NCI-H524 (cell line): ENCODE measurements at regions not wholly inside any gene's neighbourhood (a gene's known extent, or its start where the extent isn't known, plus 50 kb on each side); places are given as distances from the start of the nearest gene placed in this dataset.
A peak's percentile ranks its signal among the peaks of the same experiment; 100 is the strongest.

Experiments
- DNase-seq, 2 experiments: peaks; one replicate each; lab custom pipeline; 2025; lab: John Stamatoyannopoulos, UW

DNA sequence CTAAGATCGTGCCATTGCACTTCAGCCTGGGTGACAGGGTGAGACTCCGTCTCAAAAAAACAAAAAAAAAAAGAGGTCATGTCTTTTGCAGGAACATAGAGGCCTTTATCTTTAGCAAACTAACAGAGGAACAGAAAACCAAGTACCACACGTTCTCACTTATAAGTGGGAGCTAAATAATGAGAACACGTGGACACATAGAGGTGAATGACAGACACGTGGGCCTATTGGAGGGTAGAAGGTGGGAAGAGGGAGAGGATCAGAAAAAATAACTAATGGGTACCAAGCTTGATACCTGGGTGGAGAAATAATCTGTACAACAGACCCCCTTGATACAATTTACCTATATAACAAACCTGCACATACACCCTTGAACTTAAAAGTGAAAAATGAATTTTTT lies 401.4 kb upstream of the NAALADL2 start:
- DNase-seq = no peak

DNA sequence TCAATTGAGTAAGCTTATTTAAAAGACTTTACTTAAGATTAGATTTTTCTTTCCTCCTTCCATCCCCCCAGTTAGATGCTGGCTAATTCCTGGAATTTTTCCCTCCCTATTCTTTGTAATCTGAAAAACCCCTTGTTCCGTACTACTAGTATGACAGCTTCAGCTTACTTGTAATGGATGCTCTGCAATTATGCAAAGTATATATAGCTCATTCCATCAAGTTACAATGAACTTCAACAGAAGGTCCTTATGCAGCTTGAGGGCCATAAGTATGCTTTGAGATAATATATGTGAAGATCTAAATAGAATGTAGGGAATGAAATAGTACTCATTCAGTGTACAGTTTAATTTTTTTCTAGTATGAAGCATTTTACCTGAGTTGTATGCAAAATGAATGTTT lies 398.3 kb upstream of the NAALADL2 start:
- DNase-seq = peak in 1 of 2 experiments; percentile 32

DNA sequence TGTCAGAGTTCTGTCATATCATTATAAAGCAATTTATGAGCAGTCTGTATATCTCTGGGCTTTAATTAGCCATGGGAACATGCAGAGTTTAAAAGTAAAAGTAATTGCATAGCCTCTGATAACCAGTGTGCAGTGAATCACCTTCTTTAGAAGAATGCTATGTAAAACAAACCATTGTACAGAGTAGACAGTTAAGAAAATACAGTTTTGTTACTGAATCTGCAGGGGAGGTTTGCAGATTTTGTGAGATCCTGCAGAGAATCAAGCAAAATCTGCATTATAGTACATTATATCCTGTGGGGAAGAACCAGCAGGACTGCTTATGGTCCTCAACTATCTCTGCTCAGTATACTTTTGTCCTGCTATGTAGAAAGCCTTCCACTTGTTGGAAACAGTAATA lies 396.2 kb upstream of the NAALADL2 start:
- no peak for DNase-seq

DNA sequence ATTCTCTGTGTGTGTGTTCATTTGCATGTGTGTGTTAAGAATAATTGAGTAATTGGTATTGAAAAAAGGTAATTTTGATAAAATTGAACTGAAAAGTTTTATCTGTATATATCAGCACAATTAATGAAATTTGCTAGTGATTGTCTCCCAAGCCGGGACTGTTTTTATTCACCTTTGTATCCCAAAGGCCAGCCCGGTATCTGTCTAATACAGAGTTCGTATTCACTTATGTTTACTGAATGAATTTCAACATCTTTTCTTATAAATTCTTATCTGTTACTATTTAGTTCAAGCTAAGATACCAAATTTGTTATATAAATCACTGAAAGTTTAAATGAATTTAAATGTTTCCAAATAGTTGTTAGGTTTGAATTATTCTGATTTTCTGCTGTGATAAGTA lies 394.0 kb upstream of the NAALADL2 start:
- DNase-seq = no peak

DNA sequence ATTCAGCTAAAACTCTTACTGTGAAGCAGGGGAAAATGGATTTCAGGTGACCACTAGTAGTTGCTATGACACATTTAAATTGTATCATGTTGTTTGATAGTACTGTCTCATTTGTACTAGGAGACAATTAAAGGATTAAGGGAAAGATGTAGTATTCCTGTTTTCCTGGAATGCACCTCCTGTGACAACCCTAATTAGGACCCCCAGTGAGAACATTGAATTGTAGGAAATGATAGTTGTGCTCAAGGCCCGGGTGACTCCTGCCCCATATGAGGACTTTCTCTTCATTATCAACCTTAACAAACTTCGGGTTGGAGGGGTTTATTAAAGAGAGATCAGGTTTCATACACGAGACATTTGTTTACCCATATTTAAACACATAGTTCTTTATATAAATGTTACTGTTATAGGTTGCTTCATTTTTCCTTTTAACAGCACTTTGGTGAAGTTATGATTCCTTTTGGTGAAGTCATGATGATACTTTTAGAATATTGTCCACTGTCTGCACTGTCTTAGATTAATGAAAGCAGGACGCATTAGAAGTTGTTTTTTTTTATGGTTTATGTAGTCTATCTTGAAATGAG lies 392.6 kb upstream of the NAALADL2 start:
- no peak for DNase-seq

DNA sequence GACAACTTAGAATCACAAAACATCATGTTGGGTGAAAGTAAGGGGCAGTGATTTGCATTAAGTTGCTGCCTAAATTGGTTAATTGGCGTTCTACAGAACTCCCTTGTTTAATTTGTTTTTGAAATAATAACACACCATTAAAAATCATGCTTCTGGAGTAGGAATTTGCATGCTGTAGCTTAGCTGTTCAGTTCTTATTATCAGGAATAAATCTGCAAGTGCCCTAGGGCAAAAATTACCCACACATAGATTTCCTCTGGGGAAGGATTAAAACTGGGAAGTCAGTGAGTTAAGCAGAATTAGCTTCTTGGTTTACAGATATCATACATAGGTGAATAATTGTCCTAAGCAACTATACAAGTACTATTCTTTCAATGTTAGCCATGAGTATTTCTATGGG lies 381.6 kb upstream of the NAALADL2 start:
- no peak for DNase-seq

DNA sequence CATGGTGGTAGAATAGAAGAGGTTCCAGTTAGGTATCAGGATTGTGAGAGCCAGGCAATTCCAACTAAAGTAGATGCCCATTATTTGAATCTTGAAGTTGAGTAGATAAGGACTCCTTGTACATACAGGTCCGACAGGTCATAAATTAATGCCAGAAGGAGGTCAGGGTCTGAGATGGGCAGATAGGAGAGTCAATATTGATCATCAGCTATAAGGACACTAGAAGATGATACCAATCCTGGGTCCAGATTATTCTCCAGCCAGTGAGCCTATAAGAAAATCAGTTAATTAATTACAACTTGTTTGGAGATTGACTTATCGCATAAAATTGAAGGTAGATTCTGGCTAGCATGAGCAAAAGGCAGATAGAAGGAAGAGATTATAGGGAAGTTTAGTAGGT lies 378.4 kb upstream of the NAALADL2 start:
- DNase-seq = no peak

DNA sequence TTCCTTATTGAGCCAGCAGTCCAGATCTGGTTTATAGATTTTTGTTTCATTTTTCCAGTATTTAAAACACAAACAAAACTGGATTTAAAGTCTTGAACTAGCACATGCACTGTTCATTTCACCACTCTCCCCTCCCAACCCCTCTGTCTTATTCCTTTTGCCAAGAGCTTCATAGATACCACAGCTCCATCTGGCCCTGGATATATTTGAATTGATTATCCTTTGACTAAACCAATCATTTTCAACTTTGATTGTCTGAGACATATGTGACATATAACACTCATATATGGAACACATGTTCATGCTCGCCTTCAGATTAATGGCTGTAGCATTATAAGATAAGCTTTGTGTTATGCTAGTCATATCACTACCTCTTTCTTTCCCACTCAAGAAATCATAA lies 376.6 kb upstream of the NAALADL2 start:
- DNase-seq = peak; percentile 77 to 91

DNA sequence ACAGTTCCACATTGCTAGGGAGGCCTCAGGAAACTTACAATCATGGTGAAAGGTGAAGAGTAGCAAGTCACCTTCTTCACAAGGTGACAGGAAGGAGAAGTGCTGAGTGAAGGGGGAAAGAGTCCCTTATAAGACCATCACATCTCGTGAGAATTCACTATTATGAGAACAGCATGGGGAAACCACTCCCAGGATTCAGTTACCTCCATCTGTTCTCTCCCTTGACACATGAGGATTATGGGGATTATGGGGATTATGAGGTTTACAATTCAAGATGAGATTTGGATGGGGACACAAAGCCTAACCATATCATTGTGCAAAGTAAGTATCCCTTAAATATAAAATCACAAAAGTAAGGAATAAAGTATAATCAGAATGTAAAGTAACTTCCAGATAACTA lies 375.9 kb upstream of the NAALADL2 start:
- peak; percentile 96 for DNase-seq

DNA sequence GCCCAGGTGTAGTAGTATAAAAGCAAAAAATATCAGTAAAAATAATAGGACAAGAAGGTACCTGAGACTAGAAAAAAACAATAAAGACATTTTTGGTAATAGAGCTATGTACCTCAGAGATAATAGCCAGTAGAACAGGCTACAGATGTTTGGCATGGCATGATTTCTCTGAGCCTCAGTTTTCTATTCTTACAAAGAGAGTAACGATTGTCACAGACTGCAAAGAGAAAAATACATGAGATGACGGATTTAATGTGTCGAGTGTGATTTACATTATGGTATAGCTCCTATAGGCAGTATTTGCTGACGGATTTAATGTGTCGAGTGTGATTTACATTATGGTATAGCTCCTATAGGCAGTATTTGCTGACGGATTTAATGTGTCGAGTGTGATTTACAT lies 375.3 kb upstream of the NAALADL2 start:
- DNase-seq = peak in 1 of 2 experiments; percentile 33

DNA sequence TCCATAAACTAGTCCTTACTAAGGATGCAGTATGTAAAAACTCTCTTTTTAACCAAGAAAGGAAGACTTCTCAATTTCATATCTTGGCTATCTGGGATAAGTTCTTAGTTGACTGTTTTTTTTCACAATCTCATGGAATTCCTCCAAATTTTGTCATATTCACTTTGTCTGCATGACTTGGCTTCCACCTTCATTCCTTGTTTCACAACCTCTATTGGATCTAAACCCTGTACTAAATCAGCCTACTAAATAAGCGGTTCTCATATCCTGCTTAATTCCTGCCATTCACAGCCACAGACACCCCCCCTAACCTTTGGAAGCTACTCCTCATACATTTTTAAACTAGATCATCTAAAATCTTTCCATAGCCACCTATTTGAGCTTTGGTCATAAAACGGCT lies 370.6 kb upstream of the NAALADL2 start:
- no peak for DNase-seq

DNA sequence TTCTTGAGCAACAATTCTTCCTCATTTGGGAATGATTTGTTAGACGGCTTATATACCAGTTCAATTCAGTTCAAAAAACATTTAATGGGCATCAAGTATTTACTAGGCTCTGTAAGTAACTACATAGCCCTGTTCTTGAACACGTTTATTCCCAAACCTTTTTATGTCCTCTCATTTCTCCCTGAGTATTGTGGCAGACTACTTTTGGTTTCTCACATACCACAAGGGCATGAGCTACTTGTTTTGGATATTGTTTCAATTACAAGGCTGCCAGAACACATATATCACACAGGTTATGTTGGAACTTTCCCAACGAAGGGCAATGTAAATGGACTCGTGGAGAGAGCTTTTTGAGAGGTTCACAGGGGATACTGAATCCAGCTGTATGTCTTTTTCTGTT lies 363.8 kb upstream of the NAALADL2 start:
- DNase-seq = no peak

DNA sequence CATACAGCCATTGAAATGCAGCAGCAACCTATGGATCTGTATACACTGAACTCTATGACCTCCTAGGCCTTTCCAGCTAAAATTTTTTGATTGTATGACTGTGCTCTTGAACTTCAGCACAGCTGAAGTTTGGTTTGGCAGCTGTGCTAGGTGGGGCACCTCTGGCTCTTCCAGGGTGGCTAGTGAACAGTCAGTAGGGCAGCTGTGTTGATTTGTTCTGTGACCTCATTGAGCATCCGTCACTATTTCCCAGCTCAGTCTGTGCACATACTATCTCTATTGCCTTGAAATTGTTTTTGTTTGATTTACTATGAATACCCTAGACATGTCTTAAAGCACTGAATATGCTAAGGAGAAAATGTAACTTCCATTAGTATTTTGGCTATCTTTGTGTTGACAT lies 363.2 kb upstream of the NAALADL2 start:
- no peak for DNase-seq

DNA sequence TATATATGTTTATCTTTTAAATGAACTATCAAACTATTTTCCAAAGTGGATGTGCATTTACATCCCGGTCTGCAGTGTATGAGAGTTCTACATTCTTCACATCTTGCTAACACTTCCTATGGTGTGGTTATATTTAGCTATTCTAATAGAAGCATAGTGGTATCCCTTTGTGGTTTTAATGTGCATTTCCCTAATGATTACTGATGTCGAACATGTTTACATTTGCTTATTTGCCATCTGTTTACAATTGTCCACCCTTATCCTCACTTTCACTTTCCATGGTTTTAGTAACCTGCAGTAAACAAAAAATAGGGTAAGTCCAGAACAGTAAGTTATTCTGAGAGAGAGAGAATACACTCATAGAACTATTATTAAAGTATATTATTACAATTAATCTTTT lies 360.5 kb upstream of the NAALADL2 start:
- DNase-seq = no peak

DNA sequence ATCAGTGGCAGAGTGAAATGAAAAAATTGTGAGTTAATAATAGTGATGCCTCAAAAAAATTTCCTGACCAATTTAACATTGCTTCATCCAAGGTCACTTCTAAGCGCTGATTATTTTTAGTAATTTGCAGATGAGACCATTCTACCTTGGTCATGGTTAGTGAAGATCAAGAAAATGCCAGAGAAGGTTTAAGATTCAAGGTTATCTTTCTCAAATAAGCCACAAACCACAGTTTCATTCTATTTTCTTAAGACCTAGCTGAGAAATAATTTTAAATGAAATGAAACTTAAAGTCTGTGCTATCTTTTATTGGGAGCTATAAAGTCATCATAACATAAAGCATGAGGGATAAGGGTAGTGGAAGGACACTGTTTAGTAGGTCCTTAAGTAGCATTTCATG lies 353.9 kb upstream of the NAALADL2 start:
- DNase-seq = no peak

DNA sequence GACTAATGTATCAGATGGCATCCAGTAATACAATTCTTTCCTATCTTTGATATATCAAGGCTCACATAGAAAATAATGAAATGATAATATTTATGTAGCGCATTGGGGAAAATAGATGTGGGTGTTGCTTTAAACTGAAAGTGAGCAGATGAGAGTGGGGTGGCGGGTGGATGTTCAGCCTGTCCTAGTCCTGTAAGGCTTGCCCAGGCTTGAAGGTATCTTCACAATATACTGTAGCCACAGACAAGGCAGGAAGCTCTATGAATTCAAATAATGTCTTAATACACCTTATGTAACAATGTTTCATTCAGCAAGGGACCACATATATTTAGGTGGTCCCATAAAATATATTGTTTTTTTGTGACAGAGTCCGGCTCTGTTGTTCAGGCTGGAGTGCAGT lies 334.9 kb upstream of the NAALADL2 start:
- no peak for DNase-seq

DNA sequence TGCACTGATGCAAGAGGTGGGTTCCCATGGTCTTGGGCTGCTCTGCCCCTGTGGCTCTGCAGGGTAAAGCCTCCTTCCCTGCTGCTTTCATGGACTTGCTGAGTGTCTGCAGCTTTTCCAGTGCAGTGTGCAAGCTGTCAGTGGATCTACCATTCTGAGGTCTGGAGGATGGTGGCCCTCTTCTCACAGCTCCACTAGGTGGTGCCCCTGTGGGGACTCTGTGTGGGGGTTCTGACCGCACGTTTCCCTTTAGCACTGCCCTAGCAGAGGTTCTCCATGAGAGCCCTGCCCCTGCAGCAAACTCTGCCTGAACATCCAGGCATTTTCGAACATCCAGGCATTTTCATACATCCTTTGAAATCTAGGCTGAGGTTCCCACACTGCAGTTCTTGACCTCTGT lies 329.8 kb upstream of the NAALADL2 start:
- no peak for DNase-seq

DNA sequence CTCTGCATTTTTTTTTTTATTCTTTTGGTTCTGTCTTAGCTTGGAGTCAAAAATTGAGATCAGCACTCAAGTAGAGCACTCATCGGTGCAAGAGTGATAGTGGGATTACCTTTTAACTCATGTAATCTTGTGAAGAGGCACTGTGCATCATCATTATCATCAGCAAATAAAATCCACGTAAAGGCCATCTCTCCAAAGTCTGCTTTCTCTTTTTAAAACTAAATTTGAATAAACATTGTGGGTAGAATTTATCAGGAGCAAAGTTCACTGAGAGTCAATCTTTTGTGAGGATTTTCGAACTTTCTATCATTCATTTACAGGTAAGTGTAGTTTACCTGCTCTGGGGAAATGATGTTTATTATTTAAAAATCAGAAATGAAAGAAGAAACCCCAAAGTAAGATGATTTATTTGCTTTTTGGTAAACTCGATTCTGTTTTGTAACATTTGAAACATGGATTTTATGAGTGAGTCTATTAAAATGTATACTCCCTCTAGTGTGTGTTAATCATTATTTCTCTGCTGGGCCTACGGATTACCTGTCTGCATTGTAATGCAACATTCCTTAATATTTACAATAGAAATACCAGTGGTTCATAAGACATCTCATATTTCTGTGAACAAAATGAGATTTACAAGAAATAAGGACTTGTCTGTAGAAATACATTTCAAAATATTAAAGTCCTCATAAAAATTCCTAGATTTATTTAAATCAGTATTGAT lies 327.7 kb upstream of the NAALADL2 start:
- DNase-seq = no peak

DNA sequence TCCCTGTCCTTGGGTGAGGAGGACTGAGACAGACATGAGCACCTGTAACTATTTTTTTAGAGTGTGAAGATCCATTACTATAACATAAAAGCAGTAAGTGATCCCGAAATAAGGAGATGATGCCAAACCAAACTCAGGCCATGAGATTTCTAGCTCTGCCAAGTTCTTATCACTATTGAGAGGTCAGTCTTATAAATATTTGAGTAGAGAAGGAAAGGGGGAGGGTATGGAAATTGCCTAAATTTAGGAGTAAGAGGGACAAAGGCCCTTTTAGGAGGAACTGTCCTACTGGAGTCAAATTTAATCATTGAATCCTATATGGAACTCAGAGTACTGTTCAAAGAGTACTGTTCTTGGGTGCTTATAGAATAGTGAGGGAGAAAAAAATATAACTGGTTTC lies 326.9 kb upstream of the NAALADL2 start:
- no peak for DNase-seq

DNA sequence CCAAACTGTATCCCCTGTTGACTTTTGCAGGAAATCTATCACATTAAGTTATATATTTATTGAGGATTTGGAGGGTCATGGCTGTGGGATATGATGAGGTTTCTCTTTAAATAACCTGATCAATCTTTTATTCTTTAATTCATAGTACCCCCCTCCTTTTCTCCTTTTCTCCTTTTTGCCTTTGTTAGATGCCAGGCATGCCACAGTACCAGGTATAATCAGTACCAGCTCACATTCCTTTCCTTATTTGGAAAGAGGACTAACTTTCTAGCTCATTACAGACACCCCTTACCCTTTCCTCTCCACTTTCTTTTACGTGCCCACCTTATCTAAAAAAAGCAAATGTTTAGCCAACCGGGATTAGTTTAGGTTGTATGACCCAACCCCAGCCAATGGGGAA lies 326.4 kb upstream of the NAALADL2 start:
- DNase-seq = no peak

DNA sequence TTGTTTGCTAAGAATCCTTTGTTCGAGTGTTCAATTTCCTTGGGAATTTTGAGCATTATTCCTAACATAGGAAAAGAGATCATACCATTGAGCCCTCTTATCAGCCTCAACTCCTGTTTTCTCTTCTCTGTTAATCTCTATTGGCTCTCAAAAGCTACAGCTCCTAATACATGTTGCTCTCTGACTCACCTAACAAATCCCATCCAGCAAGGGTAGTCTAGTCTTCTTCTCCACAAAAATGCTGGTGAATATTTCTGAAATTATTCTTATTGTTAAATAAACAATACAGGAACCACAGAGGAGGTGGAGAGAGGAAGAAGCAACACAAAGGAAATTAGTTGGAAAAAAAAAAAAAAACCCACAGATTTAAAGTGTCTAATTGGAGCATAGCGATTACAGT lies 325.8 kb upstream of the NAALADL2 start:
- no peak for DNase-seq

DNA sequence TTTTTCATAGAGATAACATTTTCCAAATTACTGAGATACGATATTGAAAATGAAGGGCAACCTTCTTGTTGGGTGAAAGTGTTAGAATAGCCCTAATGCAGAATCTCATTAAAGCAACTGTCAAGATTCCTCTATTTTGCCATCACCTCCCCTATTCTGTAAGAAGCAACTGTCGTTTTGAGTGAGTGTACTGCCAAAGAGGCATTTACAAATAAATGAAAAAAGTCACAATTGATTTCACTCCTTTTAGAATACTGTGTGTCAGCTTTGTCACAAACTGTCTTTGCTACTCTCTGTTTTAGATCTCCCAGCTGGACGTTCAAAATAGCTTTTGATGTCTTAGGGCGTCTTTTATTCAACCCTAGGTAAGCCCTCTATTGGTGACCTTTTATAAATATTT lies 322.8 kb upstream of the NAALADL2 start:
- no peak for DNase-seq

DNA sequence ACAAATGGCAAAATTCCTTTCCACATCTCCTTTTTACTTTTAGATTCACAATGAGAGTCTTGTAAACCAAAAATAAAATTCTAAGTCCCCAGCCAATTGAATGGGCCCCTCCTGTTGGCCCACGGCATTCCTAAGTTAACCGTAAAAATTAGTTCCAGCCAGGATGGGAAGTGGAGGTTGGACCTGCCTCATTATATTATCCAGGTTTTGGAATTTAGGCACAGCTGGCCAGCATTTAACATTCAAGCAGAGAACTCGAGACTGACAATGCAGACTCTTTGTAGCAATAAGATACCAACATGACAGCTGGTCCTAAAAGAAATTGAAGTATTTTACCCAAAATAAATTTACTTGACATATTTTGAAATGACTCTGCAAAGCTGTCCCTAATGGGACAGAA lies 321.0 kb upstream of the NAALADL2 start:
- DNase-seq = peak in 1 of 2 experiments; percentile 9
